HG02885 (cell line): ENCODE measurements at regions not wholly inside any gene's neighbourhood (a gene's known extent, or its start where the extent isn't known, plus 50 kb on each side); places are given as distances from the start of the nearest gene placed in this dataset.
A peak's percentile ranks its signal among the peaks of the same experiment; 100 is the strongest.

Experiments used
- ATAC-seq: cut with Tn5 transposase; IDR thresholded peaks from one replicate; pipeline ENCODE4 v1.9.1; 2021; ENCODE audit warnings: mild to moderate bottlenecking; ENCODE audit not compliant: unreplicated experiment, poor library complexity

- ATAC-seq = no peak
These were observed 361.5 kb upstream of the KCNH8 start for GRCh38 chr3:18786650-18787323.

GRCh38 chr3:18782191-18782590 lies 357.1 kb upstream of the SATB1 start:
- ATAC-seq = no peak

- ATAC-seq = no peak
These were observed 355.8 kb upstream of the SATB1 start for GRCh38 chr3:18780959-18781358.

GRCh38 chr3:18779704-18780103 lies 354.6 kb upstream of the SATB1 start:
- no peak for ATAC-seq

- ATAC-seq = no peak
These were observed 353.5 kb upstream of the SATB1 start for GRCh38 chr3:18778598-18778997.

GRCh38 chr3:18778094-18778493 lies 353.0 kb upstream of the SATB1 start:
- ATAC-seq = no peak

GRCh38 chr3:18775501-18775900 lies 350.4 kb upstream of the SATB1 start:
- no peak for ATAC-seq

- no peak for ATAC-seq
These were observed 349.4 kb upstream of the SATB1 start for GRCh38 chr3:18774319-18775088.

- ATAC-seq = no peak
These were observed 347.7 kb upstream of the SATB1 start for GRCh38 chr3:18772699-18773305.

- no peak for ATAC-seq
These were observed 346.8 kb upstream of the SATB1 start for GRCh38 chr3:18771931-18772330.

GRCh38 chr3:18770800-18771199 lies 345.7 kb upstream of the SATB1 start:
- no peak for ATAC-seq

- no peak for ATAC-seq
These were observed 342.7 kb upstream of the SATB1 start for GRCh38 chr3:18767756-18768303.

GRCh38 chr3:18766974-18767373 lies 341.8 kb upstream of the SATB1 start:
- no peak for ATAC-seq

- ATAC-seq = no peak
These were observed 340.5 kb upstream of the SATB1 start for GRCh38 chr3:18765662-18766061.

- no peak for ATAC-seq
These were observed 340.0 kb upstream of the SATB1 start for GRCh38 chr3:18765161-18765560.

- no peak for ATAC-seq
These were observed 336.4 kb upstream of the SATB1 start for GRCh38 chr3:18761530-18761929.

- peak; percentile 96 for ATAC-seq
These were observed 333.0 kb upstream of the SATB1 start for GRCh38 chr3:18758047-18758704.

- no peak for ATAC-seq
These were observed 332.3 kb upstream of the SATB1 start for GRCh38 chr3:18757476-18757875.

- no peak for ATAC-seq
These were observed 327.3 kb upstream of the SATB1 start for GRCh38 chr3:18752273-18752934.

GRCh38 chr3:18751514-18751913 lies 326.4 kb upstream of the SATB1 start:
- ATAC-seq = peak; percentile 71
